Thoracic aorta (tissue), 2 donors: ENCODE measurements at regions not wholly inside any gene's neighbourhood (a gene's known extent, or its start where the extent isn't known, plus 50 kb on each side); places are given as distances from the start of the nearest gene placed in this dataset.

Experiments
- ATAC-seq: fragments of 150-250 bp; one replicate; pipeline ENCODE4 v1.8.0; 2017; ENCODE audit warnings: low read depth; ENCODE audit not compliant: insufficient number of reproducible peaks, low FRiP score
- DNase-seq: peaks from one replicate; pipeline ENCODE4 v3.0.0-alpha.2; 2020; ENCODE audit warnings: low spot score
- H3K27ac ChIP-seq, 2 donors: fragments of 200-600 bp; sonication (generic); 1 replicate in 1 of 2; 2 replicates in 1 of 2; pipeline ENCODE4 v1.5.1; 2016; ENCODE audit warnings: mild to moderate bottlenecking in 2 of 2, moderate library complexity in 2 of 2
- H3K27me3 ChIP-seq: fragments of 200-600 bp; sonication (generic); replicated peaks from 2 replicates; pipeline ENCODE4 v1.6.0; 2016; ENCODE audit warnings: mild to moderate bottlenecking; ENCODE audit not compliant: insufficient read depth
- H3K36me3 ChIP-seq: fragments of 200-600 bp; sonication (generic); one replicate; pipeline ENCODE4 v1.5.1; 2016
- H3K4me1 ChIP-seq, 2 donors: fragments of 200-600 bp; sonication (generic); 1 replicate in 1 of 2; 2 replicates in 1 of 2; pipeline versions ENCODE4 v1.5.1 to v1.6.0; 2016; ENCODE audit warnings: low read depth in 2 of 2, mild to moderate bottlenecking in 1 of 2; ENCODE audit not compliant: control insufficient read depth in 1 of 2
- H3K4me3 ChIP-seq: fragments of 200-600 bp; sonication (generic); 2 replicates; pipeline ENCODE4 v1.5.1; 2016; ENCODE audit warnings: mild to moderate bottlenecking
- H3K9me3 ChIP-seq: fragments of 200-600 bp; sonication (generic); 2 replicates; pipeline ENCODE4 v1.5.1; 2016
- TF ChIP-seq, protein P1 (sequence below): fragments of 200-600 bp; sonication (generic); IDR thresholded peaks from one replicate; pipeline ENCODE4 v1.5.1; 2019; ENCODE audit warnings: antibody characterized with exemption

DNA sequence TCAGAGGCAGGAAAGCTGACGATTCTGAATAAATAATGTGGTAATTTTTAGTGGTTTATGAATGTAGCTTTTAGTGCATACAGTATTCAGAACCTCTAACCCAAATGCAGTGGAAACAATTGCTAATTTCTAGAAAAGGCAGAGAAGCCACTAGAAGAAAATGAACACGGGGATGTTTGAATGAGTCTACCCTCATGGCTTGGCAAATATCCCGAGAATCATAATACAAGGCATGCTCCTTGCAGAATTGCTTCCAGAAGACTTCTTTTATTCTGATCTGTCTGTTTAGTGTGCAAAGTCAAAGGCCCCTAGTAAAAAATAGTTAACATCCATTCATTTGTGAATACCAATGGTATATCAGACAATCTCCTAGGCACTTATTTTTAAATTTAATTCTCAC, 246.8 kb downstream of the LMO4 start:
- H3K36me3 ChIP-seq: no peaks in the 10 kb centered on the region
- no peak for ATAC-seq

DNA sequence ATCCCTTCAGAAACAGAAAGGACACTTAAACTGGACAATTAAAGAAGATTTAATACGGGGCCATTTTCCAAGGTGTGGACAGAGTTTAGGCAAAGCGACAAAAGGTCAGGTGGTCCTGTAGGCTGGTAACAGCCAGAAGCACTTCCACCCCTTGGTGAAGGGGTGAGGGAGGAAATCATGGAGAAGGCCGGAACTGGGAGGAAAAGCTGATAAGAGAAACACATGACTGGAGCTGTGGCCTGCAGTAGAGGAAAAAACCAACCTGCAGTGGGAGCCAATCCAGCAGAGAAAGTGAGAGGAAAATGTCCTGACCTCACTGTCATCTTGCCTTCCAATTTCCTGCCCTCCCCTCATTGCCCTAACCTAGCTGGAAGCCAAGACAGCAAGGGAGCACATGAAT, 249.8 kb downstream of the LMO4 start:
- no peaks in the 10 kb centered on the region for H3K9me3 ChIP-seq
- TF ChIP-seq, protein P1, sequence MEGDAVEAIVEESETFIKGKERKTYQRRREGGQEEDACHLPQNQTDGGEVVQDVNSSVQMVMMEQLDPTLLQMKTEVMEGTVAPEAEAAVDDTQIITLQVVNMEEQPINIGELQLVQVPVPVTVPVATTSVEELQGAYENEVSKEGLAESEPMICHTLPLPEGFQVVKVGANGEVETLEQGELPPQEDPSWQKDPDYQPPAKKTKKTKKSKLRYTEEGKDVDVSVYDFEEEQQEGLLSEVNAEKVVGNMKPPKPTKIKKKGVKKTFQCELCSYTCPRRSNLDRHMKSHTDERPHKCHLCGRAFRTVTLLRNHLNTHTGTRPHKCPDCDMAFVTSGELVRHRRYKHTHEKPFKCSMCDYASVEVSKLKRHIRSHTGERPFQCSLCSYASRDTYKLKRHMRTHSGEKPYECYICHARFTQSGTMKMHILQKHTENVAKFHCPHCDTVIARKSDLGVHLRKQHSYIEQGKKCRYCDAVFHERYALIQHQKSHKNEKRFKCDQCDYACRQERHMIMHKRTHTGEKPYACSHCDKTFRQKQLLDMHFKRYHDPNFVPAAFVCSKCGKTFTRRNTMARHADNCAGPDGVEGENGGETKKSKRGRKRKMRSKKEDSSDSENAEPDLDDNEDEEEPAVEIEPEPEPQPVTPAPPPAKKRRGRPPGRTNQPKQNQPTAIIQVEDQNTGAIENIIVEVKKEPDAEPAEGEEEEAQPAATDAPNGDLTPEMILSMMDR: no peak
- ATAC-seq: no peak
- no peak for DNase-seq
- no peak overlapping the region for H3K27ac ChIP-seq
- H3K4me3 ChIP-seq: no peak overlapping the region
- no peaks in the 10 kb centered on the region for H3K27me3 ChIP-seq
- H3K4me1 ChIP-seq: no peaks in the 10 kb centered on the region
- H3K36me3 ChIP-seq: no peaks in the 10 kb centered on the region

More for the DNA sequence above, 246.8 kb downstream of the LMO4 start:
- Histone ChIP-seq H3K4me3 (no peak overlapping the region), H3K9me3 (no peaks in the 10 kb centered on the region), H3K27ac (no peak overlapping the region), H3K4me1 (no peaks in the 10 kb centered on the region), H3K27me3 (no peaks in the 10 kb centered on the region)
- no peak for DNase-seq
- TF ChIP-seq, protein P1: no peak

DNA sequence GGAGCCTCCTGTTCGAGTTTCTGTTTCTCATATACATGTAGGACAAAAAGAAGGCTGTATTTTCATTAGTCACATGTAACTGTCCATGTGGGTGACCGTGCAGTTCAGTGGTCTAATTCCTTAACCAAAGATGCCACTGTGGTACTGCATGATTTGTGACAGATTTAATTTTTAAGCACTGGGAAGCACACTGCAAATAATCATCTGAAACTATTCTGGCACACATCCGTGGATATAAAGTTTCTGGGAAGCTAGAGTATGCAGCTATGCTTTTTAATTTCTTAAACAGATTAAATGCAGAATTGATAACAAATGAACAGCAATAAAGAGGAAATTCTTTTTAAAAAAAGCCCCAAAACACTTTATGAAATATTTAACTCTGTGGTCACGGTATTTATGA, 254.8 kb downstream of the LMO4 start:
- H3K4me1 ChIP-seq: no peaks in the 10 kb centered on the region
- no peak overlapping the region for H3K27ac ChIP-seq
- TF ChIP-seq, protein P1: no peak
- ATAC-seq: no peak
- H3K9me3 ChIP-seq: no peaks in the 10 kb centered on the region
- no peak overlapping the region for H3K4me3 ChIP-seq
- DNase-seq: no peak
- no peaks in the 10 kb centered on the region for H3K27me3 ChIP-seq
- H3K36me3 ChIP-seq: no peaks in the 10 kb centered on the region

DNA sequence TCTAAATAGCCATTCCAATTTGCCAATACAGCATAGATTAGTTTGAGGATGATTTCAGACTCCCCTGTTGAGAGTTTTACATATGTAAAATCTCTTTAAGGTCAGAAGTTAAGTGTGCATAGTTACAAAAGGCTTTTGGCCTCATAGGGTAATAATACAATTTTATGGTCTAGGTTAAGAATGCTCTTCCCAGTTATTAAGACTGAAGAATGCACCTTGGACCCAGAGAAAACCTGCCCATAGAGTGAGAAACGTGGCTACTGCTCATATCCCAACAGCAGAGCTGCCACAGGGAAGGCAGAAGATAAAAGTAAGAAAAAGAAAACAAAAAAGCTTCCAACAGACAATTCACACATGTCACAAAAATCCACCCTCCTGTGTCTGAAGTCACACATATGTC, 255.9 kb downstream of the LMO4 start:
- DNase-seq (no peak), ATAC-seq (no peak)
- no peaks in the 10 kb centered on the region for H3K9me3 ChIP-seq
- H3K27ac ChIP-seq: no peak overlapping the region
- H3K4me3 ChIP-seq: no peak overlapping the region
- H3K4me1 ChIP-seq: no peaks in the 10 kb centered on the region
- H3K27me3 ChIP-seq: no peaks in the 10 kb centered on the region
- TF ChIP-seq, protein P1: no peak
- H3K36me3 ChIP-seq: no peaks in the 10 kb centered on the region

DNA sequence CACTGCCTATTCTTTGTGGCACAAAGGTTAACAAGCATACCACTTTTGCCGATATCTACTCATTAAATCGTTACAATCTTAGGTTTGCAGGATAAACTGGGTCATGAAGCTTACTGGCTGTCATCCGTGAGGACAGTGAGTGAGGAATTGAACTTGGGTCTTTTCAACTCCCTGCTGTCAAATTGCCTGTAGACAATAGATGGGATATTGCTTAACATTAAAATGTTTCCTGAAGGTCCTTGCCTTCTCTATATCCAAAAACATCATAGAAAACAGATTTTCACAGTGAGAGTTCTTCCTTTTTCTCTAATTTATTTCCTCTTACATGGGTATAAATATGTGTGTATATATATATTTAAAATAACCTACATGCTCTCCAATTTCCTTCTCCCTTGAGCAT, 257.8 kb downstream of the LMO4 start:
- Histone ChIP-seq H3K4me3 (no peak overlapping the region), H3K27me3 (no peaks in the 10 kb centered on the region), H3K36me3 (no peaks in the 10 kb centered on the region), H3K27ac (no peak overlapping the region), H3K4me1 (no peaks in the 10 kb centered on the region), H3K9me3 (no peaks in the 10 kb centered on the region)
- DNase-seq: no peak
- TF ChIP-seq, protein P1: no peak
- no peak for ATAC-seq
